SK-N-SH (cell line): ENCODE measurements at regions not wholly inside any gene's neighbourhood (a gene's known extent, or its start where the extent isn't known, plus 50 kb on each side); places are given as distances from the start of the nearest gene placed in this dataset.
A peak's percentile ranks its signal among the peaks of the same experiment; 100 is the strongest.

ENCODE experiments used
- CTCF ChIA-PET: fragments of 300-600, 350-600 bp; formaldehyde crosslinking; extraction: SDS; loops from one replicate; lab custom pipeline; 2021; lab: Yijun Ruan, JAX
- POLR2A ChIA-PET: fragments of 350-600 bp; sonication (Branson Sonifier 250); formaldehyde crosslinking; extraction: SDS; loops from one replicate; lab custom pipeline; 2020; ENCODE audit warnings: antibody characterized with exemption, inconsistent platforms; lab: Yijun Ruan, JAX
- DNase-seq: peaks from one replicate; pipeline ENCODE4 v3.0.0; 2012
- H2AFZ ChIP-seq: fragments of 200-600 bp; sonication (generic); 2 replicates; pipeline ENCODE4 v1.8.1; 2016; ENCODE audit warnings: antibody characterized with exemption, mild to moderate bottlenecking, low read depth
- H3F3A ChIP-seq: fragments of 200-600 bp; sonication (generic); replicated peaks from 2 replicates; pipeline ENCODE3; 2016; ENCODE audit warnings: antibody characterized with exemption, mild to moderate bottlenecking; ENCODE audit not compliant: insufficient read depth
- H3K27ac ChIP-seq, 2 experiments: fragments of 200-500 bp in 1 of 2; fragments of 200-600 bp in 1 of 2; sonication (Bioruptor generic) in 1 of 2; sonication (generic), shearing (Covaris generic) in 1 of 2; 2 replicates each; pipeline versions ENCODE4 v1.5.1 to v1.6.1; 2014 to 2016; ENCODE audit warnings: low read depth in 2 of 2, inconsistent platforms in 1 of 2, low read length in 1 of 2, mild to moderate bottlenecking in 1 of 2, mixed read lengths in 1 of 2
- H3K27me3 ChIP-seq: fragments of 200-600 bp; sonication (generic), shearing (Covaris generic); 2 replicates; pipeline ENCODE4 v1.6.1; 2016; ENCODE audit warnings: mixed run types; ENCODE audit not compliant: insufficient read depth
- H3K36me3 ChIP-seq, 2 experiments: fragments of 200-500 bp in 1 of 2; fragments of 200-600 bp in 1 of 2; sonication (Bioruptor generic) in 1 of 2; sonication (generic) in 1 of 2; replicated peaks in 1 of 2; 2 replicates each; pipeline versions ENCODE3 to v1.5.1; 2014 to 2016; ENCODE audit warnings: low read length in 1 of 2, mild to moderate bottlenecking in 1 of 2; ENCODE audit not compliant: insufficient read depth in 2 of 2, control insufficient read depth in 1 of 2
- H3K4me1 ChIP-seq, 2 experiments: fragments of 200-500 bp in 1 of 2; fragments of 200-600 bp in 1 of 2; sonication (Bioruptor generic) in 1 of 2; sonication (generic), shearing (Covaris generic) in 1 of 2; 2 replicates each; pipeline versions ENCODE4 v1.5.1 to v1.6.1; 2014 to 2016; ENCODE audit warnings: low read depth in 1 of 2, low read length in 1 of 2, mixed run types in 1 of 2; ENCODE audit not compliant: insufficient read depth in 2 of 2, control insufficient read depth in 1 of 2
- H3K4me2 ChIP-seq: fragments of 200-600 bp; sonication (generic), shearing (Covaris generic); 2 replicates; pipeline ENCODE4 v1.6.1; 2017; ENCODE audit warnings: mixed run types
- H3K4me3 ChIP-seq, 2 experiments: fragments of 200-500 bp in 1 of 2; fragments of 200-600 bp in 1 of 2; sonication (Bioruptor generic) in 1 of 2; sonication (generic), shearing (Covaris generic) in 1 of 2; 2 replicates each; pipeline versions ENCODE4 v1.5.1 to v1.8.1; 2014 to 2016; ENCODE audit warnings: low read depth in 2 of 2, inconsistent platforms in 1 of 2, low read length in 1 of 2, mild to moderate bottlenecking in 1 of 2, mixed read lengths in 1 of 2, moderate library complexity in 1 of 2
- H3K79me2 ChIP-seq: fragments of 200-600 bp; sonication (generic); 2 replicates; pipeline ENCODE4 v1.8.1; 2017; ENCODE audit warnings: mild to moderate bottlenecking; ENCODE audit not compliant: insufficient read depth
- H3K9ac ChIP-seq: fragments of 200-600 bp; sonication (generic); 2 replicates; pipeline ENCODE4 v1.6.1; 2017; ENCODE audit warnings: mixed run types
- H3K9me2 ChIP-seq: fragments of 200-600 bp; sonication (generic); 2 replicates; pipeline ENCODE4 v1.6.1; 2017; ENCODE audit warnings: mixed run types
- H3K9me3 ChIP-seq: fragments of 200-600 bp; sonication (generic); 2 replicates; pipeline ENCODE4 v1.6.1; 2017; ENCODE audit warnings: mixed run types, mild to moderate bottlenecking, moderate library complexity
- H4K20me1 ChIP-seq: fragments of 200-600 bp; sonication (generic); 2 replicates; pipeline ENCODE4 v1.6.1; 2017; ENCODE audit warnings: mild to moderate bottlenecking, mixed run types; ENCODE audit not compliant: insufficient read depth
- CHD2 ChIP-seq: fragments of 150-350 bp; IDR thresholded peaks from 2 replicates; pipeline ENCODE4 v1.6.1; 2018; ENCODE audit warnings: low read length; ENCODE audit not compliant: partially characterized antibody
- CTCF ChIP-seq: fragments of 200-600 bp; sonication (generic); IDR thresholded peaks from 2 replicates; pipeline ENCODE4 v1.6.1; 2017; ENCODE audit warnings: antibody characterized with exemption, mild to moderate bottlenecking, moderate library complexity
- JUND ChIP-seq: IDR thresholded peaks from 2 replicates; pipeline ENCODE4 v1.4.0; 2012
- MXI1 ChIP-seq: IDR thresholded peaks from 2 replicates; pipeline ENCODE4 v1.6.1; 2012; ENCODE audit warnings: mild to moderate bottlenecking, low read depth, low read length, improper control_type of control experiment
- POLR2AphosphoS5 ChIP-seq: IDR thresholded peaks from 2 replicates; pipeline ENCODE4 v1.6.1; 2012; ENCODE audit warnings: low read depth, low read length
- RAD21 ChIP-seq: IDR thresholded peaks from 2 replicates; pipeline ENCODE4 v1.6.1; 2012; ENCODE audit warnings: mild to moderate bottlenecking, low read length
- RXRA ChIP-seq: IDR thresholded peaks from 2 replicates; pipeline ENCODE4 v1.4.0; 2012; ENCODE audit warnings: low read depth, mild to moderate bottlenecking, borderline replicate concordance
- SMC3 ChIP-seq: IDR thresholded peaks from 2 replicates; pipeline ENCODE4 v1.6.1; 2012; ENCODE audit warnings: low read depth, low read length, improper control_type of control experiment
- TCF12 ChIP-seq: IDR thresholded peaks from 2 replicates; pipeline ENCODE4 v1.4.0; 2012
- USF1 ChIP-seq: IDR thresholded peaks from 2 replicates; pipeline ENCODE4 v1.4.0; 2012; ENCODE audit warnings: low read depth, borderline replicate concordance
- USF2 ChIP-seq: fragments of 150-350 bp; IDR thresholded peaks from 2 replicates; pipeline ENCODE4 v1.6.1; 2017; ENCODE audit warnings: antibody characterized with exemption, low read length, low read depth, borderline replicate concordance
- ZBTB33 ChIP-seq: IDR thresholded peaks from 2 replicates; pipeline ENCODE4 v1.4.0; 2012; ENCODE audit warnings: low read depth, borderline replicate concordance
- WGBS: methylation state at CpG from one replicate; pipeline ENCODE4 v1.1.6; 2017; ENCODE audit warnings: low lambda C conversion rate; 5-methylcytosine and 5-hydroxymethylcytosine counted together

GRCh38 chr3:152564459-152564858 lies 270.5 kb upstream of the P2RY1 start:
- no peaks in the 10 kb centered on the region for H3F3A ChIP-seq
- no peaks in the 10 kb centered on the region for H4K20me1 ChIP-seq
- no peak overlapping the region for H2AFZ ChIP-seq
- 23% methylated on average over 1 of the region's 1 CpG for WGBS
- H3K4me3 ChIP-seq = no peak overlapping the region
- H3K27ac ChIP-seq = no peak overlapping the region
- ChIA-PET CTCF (interaction anchor here (1.0 to 2.6 kb wide), 2 partner anchors 10 to 40 kb away, joined by 3 to 7 read pairs; no protein-coding TSS in a partner anchor), POLR2A (no interaction called here)
- no peaks in the 10 kb centered on the region for H3K79me2 ChIP-seq
- H3K4me2 ChIP-seq = no peak overlapping the region
- no peaks in the 10 kb centered on the region for H3K4me1 ChIP-seq
- no peak for DNase-seq
- H3K36me3 ChIP-seq = no peaks in the 10 kb centered on the region
- H3K27me3 ChIP-seq = 0 out of 2 replicates have a peak, but pooled peaks cover 5% of the 10 kb centered on the region
- no peaks in the 10 kb centered on the region for H3K9me2 ChIP-seq
- H3K9me3 ChIP-seq = no peaks in the 10 kb centered on the region
- TF ChIP-seq RXRA (no peak), TCF12 (no peak), CHD2 (no peak), ZBTB33 (no peak), POLR2AphosphoS5 (no peak), MXI1 (no peak), USF2 (no peak), JUND (no peak), SMC3 (no peak)
- no peak overlapping the region for H3K9ac ChIP-seq

GRCh38 chr3:152574461-152575079 lies 260.4 kb upstream of the P2RY1 start:
- POLR2A ChIA-PET = no interaction called here

More at GRCh38 chr3:152574461-152575079, 260.4 kb upstream of the P2RY1 start:
- CTCF ChIA-PET = interaction anchor here (0.7 to 2.5 kb wide), 16 partner anchors 9 to 502 kb away, joined by 3 to 12 read pairs (median 4); no protein-coding TSS in a partner anchor
- Histone ChIP-seq H3K27ac (no peak overlapping the region), H2AFZ (no peak overlapping the region), H3K9ac (no peak overlapping the region), H3F3A (no peaks in the 10 kb centered on the region), H3K36me3 (no peaks in the 10 kb centered on the region), H3K79me2 (no peaks in the 10 kb centered on the region), H3K4me3 (no peak overlapping the region), H3K9me3 (no peaks in the 10 kb centered on the region), H3K27me3 (peaks cover 4% of the 10 kb centered on the region; the same call in 1 of the 2 replicates), H4K20me1 (no peaks in the 10 kb centered on the region), H3K4me2 (no peak overlapping the region), H3K4me1 (no peaks in the 10 kb centered on the region), H3K9me2 (no peaks in the 10 kb centered on the region)
- peak; percentile 33 for DNase-seq
- 35% methylated on average over 4 of the region's 4 CpGs for WGBS
- TF ChIP-seq USF1 (no peak), CTCF (peak; percentile 67), RAD21 (peak; percentile 78), SMC3 (peak; percentile 58)
